IPS-NIHi11 (cell line): ENCODE measurements at regions not wholly inside any gene's neighbourhood (a gene's known extent, or its start where the extent isn't known, plus 50 kb on each side); places are given as distances from the start of the nearest gene placed in this dataset.
A peak's percentile ranks its signal among the peaks of the same experiment; 100 is the strongest.

ENCODE experiments used
- DNase-seq: peaks from one replicate; pipeline ENCODE4 v3.0.0; 2012; ENCODE audit warnings: mixed read lengths, low spot score

GRCh38 chr4:24719615-24720014, 75.8 kb upstream of the SOD3 start:
- DNase-seq: no peak

- no peak for DNase-seq
Observed at GRCh38 chr4:24720436-24720835, 74.9 kb upstream of the SOD3 start.

- no peak for DNase-seq
Observed at GRCh38 chr4:24720979-24721378, 74.4 kb upstream of the SOD3 start.

- DNase-seq: no peak
Observed at GRCh38 chr4:24722026-24722568, 73.3 kb upstream of the SOD3 start.

- no peak for DNase-seq
Observed at GRCh38 chr4:24727390-24728224, 67.8 kb upstream of the SOD3 start.

- no peak for DNase-seq
Observed at GRCh38 chr4:24729119-24729730, 66.1 kb upstream of the SOD3 start.

GRCh38 chr4:24730256-24731001, 64.9 kb upstream of the SOD3 start:
- no peak for DNase-seq

- no peak for DNase-seq
Observed at GRCh38 chr4:24731448-24731847, 63.9 kb upstream of the SOD3 start.

- DNase-seq: no peak
Observed at GRCh38 chr4:24734511-24734910, 60.9 kb upstream of the SOD3 start.

GRCh38 chr4:24736066-24736465, 59.3 kb upstream of the SOD3 start:
- peak; percentile 59 for DNase-seq

GRCh38 chr4:24741910-24742309, 53.5 kb upstream of the SOD3 start:
- DNase-seq: no peak

- DNase-seq: no peak
Observed at GRCh38 chr4:24742335-24742734, 53.0 kb upstream of the SOD3 start.

- DNase-seq: no peak
Observed at GRCh38 chr4:24742773-24743172, 52.6 kb upstream of the SOD3 start.

- DNase-seq: no peak
Observed at GRCh38 chr4:24743206-24743605, 52.2 kb upstream of the SOD3 start.

GRCh38 chr4:24743927-24744326, 51.4 kb upstream of the SOD3 start:
- DNase-seq: peak; percentile 67

GRCh38 chr4:24745172-24745895, 50.0 kb upstream of the SOD3 start:
- no peak for DNase-seq
